SK-N-SH (cell line): ENCODE measurements at regions not wholly inside any gene's neighbourhood (a gene's known extent, or its start where the extent isn't known, plus 50 kb on each side); places are given as distances from the start of the nearest gene placed in this dataset.

Experiments used
- CTCF ChIA-PET: fragments of 300-600, 350-600 bp; formaldehyde crosslinking; extraction: SDS; loops from one replicate; lab custom pipeline; 2021; lab: Yijun Ruan, JAX
- POLR2A ChIA-PET: fragments of 350-600 bp; sonication (Branson Sonifier 250); formaldehyde crosslinking; extraction: SDS; loops from one replicate; lab custom pipeline; 2020; ENCODE audit warnings: antibody characterized with exemption, inconsistent platforms; lab: Yijun Ruan, JAX
- DNase-seq: peaks from one replicate; pipeline ENCODE4 v3.0.0; 2012
- H2AFZ ChIP-seq: fragments of 200-600 bp; sonication (generic); 2 replicates; pipeline ENCODE4 v1.8.1; 2016; ENCODE audit warnings: antibody characterized with exemption, mild to moderate bottlenecking, low read depth
- H3F3A ChIP-seq: fragments of 200-600 bp; sonication (generic); replicated peaks from 2 replicates; pipeline ENCODE3; 2016; ENCODE audit warnings: antibody characterized with exemption, mild to moderate bottlenecking; ENCODE audit not compliant: insufficient read depth
- H3K27ac ChIP-seq, 2 experiments: fragments of 200-500 bp in 1 of 2; fragments of 200-600 bp in 1 of 2; sonication (Bioruptor generic) in 1 of 2; sonication (generic), shearing (Covaris generic) in 1 of 2; 2 replicates each; pipeline versions ENCODE4 v1.5.1 to v1.6.1; 2014 to 2016; ENCODE audit warnings: low read depth in 2 of 2, inconsistent platforms in 1 of 2, low read length in 1 of 2, mild to moderate bottlenecking in 1 of 2, mixed read lengths in 1 of 2
- H3K27me3 ChIP-seq: fragments of 200-600 bp; sonication (generic), shearing (Covaris generic); 2 replicates; pipeline ENCODE4 v1.6.1; 2016; ENCODE audit warnings: mixed run types; ENCODE audit not compliant: insufficient read depth
- H3K36me3 ChIP-seq, 2 experiments: fragments of 200-500 bp in 1 of 2; fragments of 200-600 bp in 1 of 2; sonication (Bioruptor generic) in 1 of 2; sonication (generic) in 1 of 2; replicated peaks in 1 of 2; 2 replicates each; pipeline versions ENCODE3 to v1.5.1; 2014 to 2016; ENCODE audit warnings: low read length in 1 of 2, mild to moderate bottlenecking in 1 of 2; ENCODE audit not compliant: insufficient read depth in 2 of 2, control insufficient read depth in 1 of 2
- H3K4me1 ChIP-seq, 2 experiments: fragments of 200-500 bp in 1 of 2; fragments of 200-600 bp in 1 of 2; sonication (Bioruptor generic) in 1 of 2; sonication (generic), shearing (Covaris generic) in 1 of 2; 2 replicates each; pipeline versions ENCODE4 v1.5.1 to v1.6.1; 2014 to 2016; ENCODE audit warnings: low read depth in 1 of 2, low read length in 1 of 2, mixed run types in 1 of 2; ENCODE audit not compliant: insufficient read depth in 2 of 2, control insufficient read depth in 1 of 2
- H3K4me2 ChIP-seq: fragments of 200-600 bp; sonication (generic), shearing (Covaris generic); 2 replicates; pipeline ENCODE4 v1.6.1; 2017; ENCODE audit warnings: mixed run types
- H3K4me3 ChIP-seq, 2 experiments: fragments of 200-500 bp in 1 of 2; fragments of 200-600 bp in 1 of 2; sonication (Bioruptor generic) in 1 of 2; sonication (generic), shearing (Covaris generic) in 1 of 2; 2 replicates each; pipeline versions ENCODE4 v1.5.1 to v1.8.1; 2014 to 2016; ENCODE audit warnings: low read depth in 2 of 2, inconsistent platforms in 1 of 2, low read length in 1 of 2, mild to moderate bottlenecking in 1 of 2, mixed read lengths in 1 of 2, moderate library complexity in 1 of 2
- H3K79me2 ChIP-seq: fragments of 200-600 bp; sonication (generic); 2 replicates; pipeline ENCODE4 v1.8.1; 2017; ENCODE audit warnings: mild to moderate bottlenecking; ENCODE audit not compliant: insufficient read depth
- H3K9ac ChIP-seq: fragments of 200-600 bp; sonication (generic); 2 replicates; pipeline ENCODE4 v1.6.1; 2017; ENCODE audit warnings: mixed run types
- H3K9me2 ChIP-seq: fragments of 200-600 bp; sonication (generic); 2 replicates; pipeline ENCODE4 v1.6.1; 2017; ENCODE audit warnings: mixed run types
- H3K9me3 ChIP-seq: fragments of 200-600 bp; sonication (generic); 2 replicates; pipeline ENCODE4 v1.6.1; 2017; ENCODE audit warnings: mixed run types, mild to moderate bottlenecking, moderate library complexity
- H4K20me1 ChIP-seq: fragments of 200-600 bp; sonication (generic); 2 replicates; pipeline ENCODE4 v1.6.1; 2017; ENCODE audit warnings: mild to moderate bottlenecking, mixed run types; ENCODE audit not compliant: insufficient read depth
- FOSL2 ChIP-seq: IDR thresholded peaks from 2 replicates; pipeline ENCODE4 v1.4.0; 2012; ENCODE audit warnings: low read depth, mild to moderate bottlenecking, moderate library complexity, borderline replicate concordance
- FOXJ3 ChIP-seq: sonication (generic); formaldehyde crosslinking; IDR thresholded peaks from 2 replicates; pipeline ENCODE4 v1.5.1; 2020; ENCODE audit warnings: mild to moderate bottlenecking, missing genetic modification reagents
- FOXM1 ChIP-seq: IDR thresholded peaks from 2 replicates; pipeline ENCODE4 v1.4.0; 2012; ENCODE audit warnings: low read depth, mild to moderate bottlenecking
- GATA2 ChIP-seq: sonication (generic); formaldehyde crosslinking; IDR thresholded peaks from 2 replicates; pipeline ENCODE4 v1.5.0; 2020; ENCODE audit warnings: mild to moderate bottlenecking, missing genetic modification reagents
- MEF2A ChIP-seq: IDR thresholded peaks from 2 replicates; pipeline ENCODE4 v1.4.0; 2012; ENCODE audit warnings: low read depth, borderline replicate concordance
- NFIC ChIP-seq: IDR thresholded peaks from 2 replicates; pipeline ENCODE4 v1.4.0; 2012; ENCODE audit warnings: borderline replicate concordance
- NRF1 ChIP-seq: IDR thresholded peaks from 2 replicates; pipeline ENCODE4 v1.6.1; 2012; ENCODE audit warnings: low read depth, mild to moderate bottlenecking, low read length
- RAD21 ChIP-seq: IDR thresholded peaks from 2 replicates; pipeline ENCODE4 v1.6.1; 2012; ENCODE audit warnings: mild to moderate bottlenecking, low read length
- RFX5 ChIP-seq: IDR thresholded peaks from 2 replicates; pipeline ENCODE4 v1.6.1; 2012; ENCODE audit warnings: mild to moderate bottlenecking, improper control_type of control experiment, low read length
- RXRA ChIP-seq: IDR thresholded peaks from 2 replicates; pipeline ENCODE4 v1.4.0; 2012; ENCODE audit warnings: low read depth, mild to moderate bottlenecking, borderline replicate concordance
- SIN3A ChIP-seq: IDR thresholded peaks from 2 replicates; pipeline ENCODE4 v1.6.1; 2012; ENCODE audit warnings: low read depth, mild to moderate bottlenecking, low read length, moderate library complexity, borderline replicate concordance
- SMC3 ChIP-seq: IDR thresholded peaks from 2 replicates; pipeline ENCODE4 v1.6.1; 2012; ENCODE audit warnings: low read depth, low read length, improper control_type of control experiment
- TCF12 ChIP-seq: IDR thresholded peaks from 2 replicates; pipeline ENCODE4 v1.4.0; 2012
- TEAD4 ChIP-seq: IDR thresholded peaks from 2 replicates; pipeline ENCODE4 v1.4.0; 2012; ENCODE audit warnings: mild to moderate bottlenecking, borderline replicate concordance; ENCODE audit not compliant: insufficient read depth
- YY1 ChIP-seq: IDR thresholded peaks from 2 replicates; pipeline ENCODE4 v1.4.0; 2012; ENCODE audit warnings: low read depth, mild to moderate bottlenecking
- WGBS: methylation state at CpG from one replicate; pipeline ENCODE4 v1.1.6; 2017; ENCODE audit warnings: low lambda C conversion rate; 5-methylcytosine and 5-hydroxymethylcytosine counted together
- TF ChIP-seq, protein P1 (sequence below): IDR thresholded peaks from 2 replicates; pipeline ENCODE4 v1.4.0; 2012; ENCODE audit warnings: low read depth, borderline replicate concordance
- TF ChIP-seq, protein P2 (sequence below): fragments of 150-350 bp; IDR thresholded peaks from 2 replicates; pipeline ENCODE4 v1.6.1; 2017; ENCODE audit warnings: antibody characterized with exemption, low read length, low read depth, borderline replicate concordance
- TF ChIP-seq, protein P3 (sequence below): IDR thresholded peaks from 2 replicates; pipeline ENCODE4 v1.4.0; 2012; ENCODE audit warnings: low read depth, borderline replicate concordance

DNA sequence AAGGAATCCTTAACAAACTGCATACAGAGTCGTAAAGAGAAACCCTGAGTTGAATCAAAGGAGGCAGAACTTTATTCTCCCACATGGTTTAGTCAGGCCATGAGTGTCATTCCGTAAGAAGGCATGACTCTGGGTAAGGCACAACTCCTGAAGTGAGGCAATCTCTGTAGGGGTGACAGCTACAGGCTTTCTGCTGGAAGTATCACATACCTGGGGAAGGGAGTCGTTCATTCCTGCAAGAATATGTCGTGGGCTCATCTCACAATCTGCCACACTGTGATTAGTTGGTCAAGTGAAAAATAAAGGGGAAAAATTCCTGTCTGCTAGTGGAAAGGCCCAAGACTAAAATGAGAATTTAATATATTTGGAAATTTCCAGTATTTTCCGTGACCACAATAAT lies 392.6 kb downstream of the POM121L12 start:
- Histone ChIP-seq H2AFZ (no peak overlapping the region), H3K4me2 (no peak overlapping the region), H3K36me3 (no peaks in the 10 kb centered on the region), H3K79me2 (no peaks in the 10 kb centered on the region), H3K4me1 (no peaks in the 10 kb centered on the region), H3K9ac (no peak overlapping the region), H4K20me1 (no peaks in the 10 kb centered on the region; the same call in 1 of the 2 replicates), H3K27me3 (no peaks in the 10 kb centered on the region), H3F3A (no peaks in the 10 kb centered on the region), H3K9me2 (peaks cover 3% of the 10 kb centered on the region; the same call in 1 of the 2 replicates), H3K27ac (no peak overlapping the region), H3K4me3 (no peak overlapping the region), H3K9me3 (peaks cover under 1% of the 10 kb centered on the region; the same call in 1 of the 2 replicates)
- CTCF ChIA-PET: no interaction called here
- WGBS: 12% methylated on average over 5 of the region's 5 CpGs
- no peak for TF ChIP-seq RFX5
- TF ChIP-seq RAD21: no peak
- no peak for TF ChIP-seq SIN3A
- no peak for TF ChIP-seq NRF1
- TF ChIP-seq FOSL2: no peak
- TF ChIP-seq, protein P1, sequence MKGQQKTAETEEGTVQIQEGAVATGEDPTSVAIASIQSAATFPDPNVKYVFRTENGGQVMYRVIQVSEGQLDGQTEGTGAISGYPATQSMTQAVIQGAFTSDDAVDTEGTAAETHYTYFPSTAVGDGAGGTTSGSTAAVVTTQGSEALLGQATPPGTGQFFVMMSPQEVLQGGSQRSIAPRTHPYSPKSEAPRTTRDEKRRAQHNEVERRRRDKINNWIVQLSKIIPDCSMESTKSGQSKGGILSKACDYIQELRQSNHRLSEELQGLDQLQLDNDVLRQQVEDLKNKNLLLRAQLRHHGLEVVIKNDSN: no peak
- TF ChIP-seq TEAD4: no peak
- TF ChIP-seq FOXJ3 (CRISPR knock-in tag): no peak
- no peak for TF ChIP-seq TCF12
- no peak for TF ChIP-seq FOXM1
- TF ChIP-seq RXRA: no peak
- TF ChIP-seq GATA2: no peak
- no peak for TF ChIP-seq SMC3
- TF ChIP-seq, protein P2, sequence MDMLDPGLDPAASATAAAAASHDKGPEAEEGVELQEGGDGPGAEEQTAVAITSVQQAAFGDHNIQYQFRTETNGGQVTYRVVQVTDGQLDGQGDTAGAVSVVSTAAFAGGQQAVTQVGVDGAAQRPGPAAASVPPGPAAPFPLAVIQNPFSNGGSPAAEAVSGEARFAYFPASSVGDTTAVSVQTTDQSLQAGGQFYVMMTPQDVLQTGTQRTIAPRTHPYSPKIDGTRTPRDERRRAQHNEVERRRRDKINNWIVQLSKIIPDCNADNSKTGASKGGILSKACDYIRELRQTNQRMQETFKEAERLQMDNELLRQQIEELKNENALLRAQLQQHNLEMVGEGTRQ: no peak
- TF ChIP-seq, protein P3, sequence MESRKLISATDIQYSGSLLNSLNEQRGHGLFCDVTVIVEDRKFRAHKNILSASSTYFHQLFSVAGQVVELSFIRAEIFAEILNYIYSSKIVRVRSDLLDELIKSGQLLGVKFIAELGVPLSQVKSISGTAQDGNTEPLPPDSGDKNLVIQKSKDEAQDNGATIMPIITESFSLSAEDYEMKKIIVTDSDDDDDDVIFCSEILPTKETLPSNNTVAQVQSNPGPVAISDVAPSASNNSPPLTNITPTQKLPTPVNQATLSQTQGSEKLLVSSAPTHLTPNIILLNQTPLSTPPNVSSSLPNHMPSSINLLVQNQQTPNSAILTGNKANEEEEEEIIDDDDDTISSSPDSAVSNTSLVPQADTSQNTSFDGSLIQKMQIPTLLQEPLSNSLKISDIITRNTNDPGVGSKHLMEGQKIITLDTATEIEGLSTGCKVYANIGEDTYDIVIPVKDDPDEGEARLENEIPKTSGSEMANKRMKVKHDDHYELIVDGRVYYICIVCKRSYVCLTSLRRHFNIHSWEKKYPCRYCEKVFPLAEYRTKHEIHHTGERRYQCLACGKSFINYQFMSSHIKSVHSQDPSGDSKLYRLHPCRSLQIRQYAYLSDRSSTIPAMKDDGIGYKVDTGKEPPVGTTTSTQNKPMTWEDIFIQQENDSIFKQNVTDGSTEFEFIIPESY: no peak
- TF ChIP-seq MEF2A: no peak
- TF ChIP-seq NFIC: no peak
- no peak for TF ChIP-seq YY1
- POLR2A ChIA-PET: no interaction called here
- DNase-seq: no peak
